GM19397 (cell line): ENCODE measurements at regions not wholly inside any gene's neighbourhood (a gene's known extent, or its start where the extent isn't known, plus 50 kb on each side); places are given as distances from the start of the nearest gene placed in this dataset.
"Not testable (repeated sequence)": the region's sequence is repeated elsewhere in the genome, so short reads cannot be mapped to it uniquely, and the experiment has no call there.

ENCODE experiments used
- ATAC-seq: cut with Tn5 transposase; IDR thresholded peaks from one replicate; pipeline ENCODE4 v1.9.1; 2021; ENCODE audit warnings: mild to moderate bottlenecking, moderate library complexity; ENCODE audit not compliant: unreplicated experiment

DNA sequence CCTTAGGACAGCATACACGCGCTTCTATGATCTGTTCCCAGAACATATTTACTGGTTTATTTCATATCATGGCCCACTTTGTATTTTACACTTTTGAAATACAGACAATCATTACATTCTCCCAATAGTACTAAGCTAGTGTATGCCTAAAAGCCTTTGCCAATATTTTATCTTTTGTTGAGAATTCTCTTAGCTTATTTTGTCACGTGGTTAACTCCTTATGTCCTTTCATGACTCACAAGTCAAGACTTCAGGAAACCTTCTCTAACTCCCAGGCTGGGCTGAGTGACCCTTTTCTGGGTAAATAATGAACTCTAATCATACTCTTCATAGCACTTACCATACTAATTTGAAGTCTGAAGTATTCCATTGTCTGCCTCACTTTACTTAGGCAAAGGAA lies 444.8 kb downstream of the ZNF33B start:
- not testable (repeated sequence) for ATAC-seq

DNA sequence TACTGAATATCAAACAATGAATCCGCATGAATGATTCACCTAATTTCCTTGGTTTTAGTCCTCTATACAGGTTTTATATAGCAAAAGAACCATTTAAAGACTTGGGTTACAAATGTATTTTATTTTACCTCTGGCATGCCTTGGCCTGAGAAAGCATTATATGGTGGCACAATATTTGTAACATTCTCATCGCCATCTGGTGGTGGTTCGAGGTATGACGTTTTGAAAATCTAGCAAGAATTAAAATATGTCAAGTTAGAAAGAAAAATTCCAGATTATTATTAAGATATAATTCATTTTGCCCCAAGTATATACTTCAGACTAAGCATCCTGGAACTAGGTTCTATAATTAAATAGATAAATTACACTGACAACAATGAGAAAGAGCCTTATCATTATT lies 445.9 kb downstream of the ZNF33B start:
- ATAC-seq, result not testable (repeated sequence)

DNA sequence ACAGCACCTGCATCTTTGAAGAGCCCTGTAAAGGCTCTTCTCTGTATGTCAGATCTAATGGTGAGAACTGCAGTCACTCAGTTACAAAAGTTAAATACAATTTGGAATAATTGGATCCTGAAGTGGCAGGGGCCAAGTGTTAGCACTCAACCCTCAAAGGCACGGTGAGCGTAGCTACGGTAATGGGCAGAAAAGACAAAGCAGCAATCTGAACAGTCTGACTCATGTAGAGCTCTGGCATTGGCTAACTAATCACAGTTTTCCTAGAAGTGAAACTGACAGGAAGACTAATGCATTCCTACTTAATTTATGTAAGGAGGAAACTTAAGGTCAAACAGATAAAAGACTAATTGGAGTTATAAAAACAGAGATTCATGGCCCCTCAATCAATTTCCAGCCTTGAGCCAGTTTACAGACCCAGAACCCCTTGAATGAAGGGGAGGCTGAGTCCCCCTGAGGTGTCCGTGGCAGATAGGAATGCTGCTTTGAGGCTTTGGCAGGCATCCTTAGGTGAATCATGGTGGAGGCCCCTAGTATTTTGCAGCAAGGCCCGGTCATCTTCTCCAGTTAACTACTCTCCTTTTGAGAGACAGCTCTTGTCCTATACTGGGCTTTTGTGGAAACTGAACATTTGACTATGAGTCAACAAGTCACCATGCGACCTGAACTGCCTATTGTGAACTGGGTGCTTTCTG lies 450.7 kb downstream of the ZNF33B start:
- ATAC-seq, result not testable (repeated sequence)

DNA sequence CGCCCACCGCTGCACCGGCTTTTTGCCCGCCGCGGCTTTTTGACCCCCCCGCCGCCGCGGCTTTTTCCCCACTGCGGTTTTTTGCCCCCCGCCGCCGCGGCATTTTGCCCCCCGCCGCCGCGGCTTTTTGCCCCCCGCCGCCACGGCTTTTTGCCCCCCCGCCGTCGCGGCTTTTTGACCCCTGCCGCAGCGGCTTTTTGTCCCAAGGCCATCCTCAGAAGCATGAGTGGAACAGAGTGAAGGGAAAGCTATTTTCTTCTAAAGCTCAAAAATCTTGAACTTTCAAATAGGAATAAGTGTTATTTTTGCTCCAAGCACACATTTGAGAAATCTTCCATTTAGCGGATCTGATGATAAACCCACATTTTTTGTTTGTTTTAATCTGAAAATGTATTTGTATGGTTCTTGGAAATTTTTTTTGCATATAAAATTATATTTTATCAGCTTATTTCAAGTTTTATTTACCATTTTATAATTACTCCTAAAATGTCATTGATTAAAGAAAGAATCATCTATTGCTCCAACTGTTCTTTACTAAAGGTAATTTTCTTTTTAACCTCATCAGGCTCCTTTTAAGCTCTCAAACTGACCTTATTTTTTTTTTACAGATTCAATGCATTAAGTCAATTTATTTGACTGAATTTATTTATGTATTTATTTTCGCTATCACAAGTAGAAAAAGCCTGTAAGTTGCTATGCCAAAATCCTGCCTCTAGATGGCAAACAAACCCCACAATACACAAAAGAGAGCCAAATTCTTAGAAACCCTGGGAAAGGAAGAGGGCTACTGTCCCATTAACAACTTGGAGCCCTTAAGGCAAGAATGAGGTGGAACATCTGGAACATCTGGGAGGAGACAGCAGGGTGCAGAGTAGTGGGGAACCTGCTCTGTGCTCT lies 460.3 kb downstream of the ZNF33B start:
- not testable (repeated sequence) for ATAC-seq

DNA sequence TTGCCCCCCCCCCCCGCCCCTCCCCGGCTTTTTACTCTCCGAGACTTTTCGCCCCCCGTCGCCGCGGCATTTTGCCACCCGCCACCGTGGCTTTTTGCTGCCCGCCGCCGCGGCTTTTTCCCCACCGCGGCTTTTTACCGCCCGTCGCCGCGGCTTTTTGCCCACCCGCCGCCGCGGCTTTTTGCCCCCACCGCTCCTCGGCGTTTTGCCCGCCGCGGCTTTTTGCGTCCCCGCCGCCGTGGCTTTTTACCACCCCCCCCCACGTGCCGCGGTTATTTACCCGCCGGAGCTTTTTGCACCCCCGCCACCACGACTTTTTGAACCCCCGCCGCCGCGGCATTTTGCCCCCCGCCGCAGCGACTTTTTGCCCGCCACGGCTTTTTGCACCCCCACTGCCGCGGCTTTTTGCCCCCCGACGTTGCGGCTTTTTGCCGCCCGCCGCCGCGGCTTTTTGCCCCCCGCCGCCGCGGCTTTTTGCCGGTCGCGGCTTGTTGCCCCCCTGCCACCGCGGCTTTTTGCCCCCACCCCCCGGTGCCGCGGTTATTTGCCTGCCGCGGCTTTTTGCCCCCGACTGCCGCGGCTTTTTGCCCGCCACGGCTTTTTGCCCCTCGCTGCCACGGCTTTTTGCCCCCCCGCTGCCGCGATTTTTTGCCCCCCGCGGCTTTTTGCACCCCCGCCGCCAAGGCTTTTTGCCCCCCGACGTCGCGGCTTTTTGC lies 461.1 kb downstream of the ZNF33B start:
- ATAC-seq, result no peak

DNA sequence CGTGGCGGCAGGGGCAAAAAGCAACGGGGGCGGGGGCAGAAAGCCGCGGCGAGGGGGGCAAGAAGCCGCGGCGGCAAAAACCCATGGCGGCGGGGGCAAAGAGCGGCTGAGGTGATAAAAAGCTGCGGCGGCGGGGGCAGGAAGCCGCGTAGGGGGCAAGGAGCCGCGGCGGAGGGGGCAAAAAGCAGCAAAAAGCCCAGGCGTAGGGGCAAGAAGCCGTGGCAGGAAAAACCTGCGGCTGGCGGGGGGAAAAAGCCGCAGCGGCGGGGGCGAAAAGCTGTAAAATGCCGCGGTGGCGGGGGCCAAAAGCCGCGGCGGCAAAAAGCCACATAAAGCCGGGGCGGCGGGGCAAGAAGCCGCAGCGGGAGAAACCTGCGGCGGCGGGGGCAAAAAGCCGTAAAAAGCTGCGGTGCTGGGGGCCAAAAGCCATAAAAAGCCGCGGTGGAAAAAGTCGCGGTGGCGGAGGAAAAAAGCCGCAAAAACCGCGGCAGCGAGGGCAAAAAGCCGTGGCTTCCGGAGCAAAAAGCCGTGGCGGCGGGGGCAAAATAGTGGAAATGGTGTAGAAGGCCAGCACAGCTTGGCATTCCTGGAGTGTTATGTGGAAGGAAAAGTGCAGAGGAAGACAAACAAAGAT lies 487.8 kb downstream of the ZNF33B start:
- no peak for ATAC-seq

DNA sequence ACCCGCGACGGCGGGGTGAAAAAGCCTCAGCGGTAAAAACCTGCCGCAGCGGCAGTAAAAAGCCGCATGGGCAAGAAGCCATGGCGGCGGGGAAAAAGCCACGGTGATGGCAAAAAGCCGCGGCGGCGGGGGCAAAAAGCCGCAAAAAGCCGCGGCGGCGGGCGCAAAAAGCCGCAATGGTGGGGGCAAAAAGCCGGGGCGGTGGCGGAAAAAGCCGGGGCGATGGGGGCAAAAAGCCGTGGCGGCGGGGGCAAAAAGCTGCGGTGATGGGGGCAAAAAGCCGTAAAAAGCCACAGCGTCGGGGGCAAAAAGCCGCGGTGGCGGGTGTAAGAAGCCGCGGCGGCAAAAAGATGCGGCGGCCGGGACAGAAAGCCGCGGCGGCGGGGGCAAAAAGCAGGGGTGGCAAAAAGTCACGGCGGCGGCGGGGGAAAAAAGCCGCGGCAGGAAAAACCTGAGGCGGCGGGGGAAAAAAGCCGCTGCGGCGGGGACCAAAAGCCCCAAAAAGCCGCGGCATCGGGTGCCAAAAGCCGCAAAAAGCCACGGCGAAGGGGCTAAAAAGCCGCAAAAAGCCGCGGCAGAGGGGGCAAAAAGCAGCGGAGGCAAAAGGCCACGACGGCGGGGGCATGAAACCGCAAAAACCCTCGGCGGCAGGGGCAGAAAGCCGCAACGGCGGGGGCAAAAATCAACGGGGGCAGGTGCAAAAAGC lies 488.5 kb downstream of the ZNF33B start:
- ATAC-seq, result no peak

DNA sequence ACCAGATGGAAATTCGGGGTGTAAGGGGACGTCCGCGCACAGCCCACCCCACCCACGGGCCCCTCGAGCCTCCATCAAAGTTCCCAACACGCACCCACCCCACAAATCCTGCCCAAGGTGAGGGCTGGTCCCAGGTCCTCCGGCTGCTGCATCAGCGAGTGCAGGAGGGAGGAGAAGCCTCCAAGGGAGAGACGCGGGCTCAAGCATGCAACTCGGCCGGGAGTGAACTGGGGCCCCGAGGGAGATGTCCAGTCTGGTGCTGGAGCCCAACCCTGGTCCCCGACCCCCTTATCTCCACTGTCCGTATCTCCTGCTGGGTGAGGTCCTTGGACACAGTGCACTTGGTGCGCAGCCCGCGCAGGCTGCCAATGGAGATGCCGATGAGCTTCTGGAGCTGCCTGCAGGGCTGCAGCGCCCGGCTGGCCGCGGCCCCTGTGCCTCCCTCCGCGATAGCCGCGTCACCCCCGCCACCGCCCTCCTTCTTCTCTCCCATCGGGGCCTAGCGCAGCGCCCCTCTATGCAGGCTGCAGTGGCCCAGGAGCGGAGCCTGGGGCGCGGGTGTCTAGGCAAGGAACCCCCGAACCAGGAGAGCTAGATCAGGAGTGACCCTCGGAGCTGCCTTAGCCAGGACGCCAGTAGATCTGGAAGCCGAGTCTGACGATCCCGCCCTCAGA lies 489.2 kb downstream of the ZNF33B start:
- no peak for ATAC-seq

DNA sequence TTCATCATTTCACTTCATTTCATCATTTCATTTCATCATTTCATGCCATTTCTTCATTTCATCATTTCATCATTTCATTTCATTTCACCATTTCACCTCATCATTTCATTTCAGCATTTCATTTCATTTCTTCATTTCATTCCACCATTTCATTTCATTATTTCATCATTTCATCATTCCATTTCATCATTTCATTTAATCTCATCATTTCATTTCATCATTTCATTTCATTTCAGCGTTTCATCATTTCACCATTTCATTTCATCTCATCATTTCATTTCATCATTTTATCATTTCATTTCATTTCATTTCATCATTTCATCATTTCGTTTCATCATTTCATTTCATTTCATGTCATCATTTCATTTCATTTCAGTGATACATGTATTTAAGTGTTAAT lies 492.2 kb downstream of the ZNF33B start:
- ATAC-seq, result not testable (repeated sequence)

DNA sequence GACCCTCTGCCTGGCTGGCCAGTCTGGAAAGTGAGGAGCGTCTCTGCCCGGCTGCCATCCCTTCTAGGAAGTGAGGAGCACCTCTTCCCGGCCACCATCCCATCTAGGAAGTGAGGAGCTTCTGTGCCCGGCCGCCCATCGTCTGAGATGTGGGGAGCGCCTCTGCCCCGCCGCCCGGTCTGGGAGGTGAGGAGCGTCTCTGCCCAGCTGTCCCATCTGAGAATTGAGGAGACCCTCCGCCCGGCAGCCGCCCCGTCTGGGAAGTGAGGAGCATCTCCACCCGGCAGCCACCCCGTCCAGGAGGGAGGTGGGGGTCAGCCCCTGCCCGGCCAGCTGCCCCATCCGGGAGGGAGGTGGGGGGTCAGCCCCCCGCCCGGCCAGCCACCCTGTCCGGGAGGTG lies 500.3 kb downstream of the ZNF33B start:
- not testable (repeated sequence) for ATAC-seq

DNA sequence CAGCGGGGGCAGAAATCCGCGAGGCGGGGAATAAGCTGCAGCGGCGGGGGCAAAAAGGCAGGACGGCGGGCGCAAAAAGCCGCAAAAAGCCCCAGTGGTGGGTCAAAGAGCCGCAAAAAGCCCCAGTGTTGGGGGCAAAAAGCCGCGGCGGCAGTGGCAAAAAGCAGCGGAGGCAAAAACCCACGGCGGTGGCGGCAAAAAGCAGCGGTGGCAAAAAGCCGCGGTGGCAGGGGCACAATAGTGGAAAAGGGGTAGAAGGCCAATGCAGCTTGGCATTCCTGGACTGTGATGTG lies 525.3 kb downstream of the ZNF33B start:
- no peak for ATAC-seq

DNA sequence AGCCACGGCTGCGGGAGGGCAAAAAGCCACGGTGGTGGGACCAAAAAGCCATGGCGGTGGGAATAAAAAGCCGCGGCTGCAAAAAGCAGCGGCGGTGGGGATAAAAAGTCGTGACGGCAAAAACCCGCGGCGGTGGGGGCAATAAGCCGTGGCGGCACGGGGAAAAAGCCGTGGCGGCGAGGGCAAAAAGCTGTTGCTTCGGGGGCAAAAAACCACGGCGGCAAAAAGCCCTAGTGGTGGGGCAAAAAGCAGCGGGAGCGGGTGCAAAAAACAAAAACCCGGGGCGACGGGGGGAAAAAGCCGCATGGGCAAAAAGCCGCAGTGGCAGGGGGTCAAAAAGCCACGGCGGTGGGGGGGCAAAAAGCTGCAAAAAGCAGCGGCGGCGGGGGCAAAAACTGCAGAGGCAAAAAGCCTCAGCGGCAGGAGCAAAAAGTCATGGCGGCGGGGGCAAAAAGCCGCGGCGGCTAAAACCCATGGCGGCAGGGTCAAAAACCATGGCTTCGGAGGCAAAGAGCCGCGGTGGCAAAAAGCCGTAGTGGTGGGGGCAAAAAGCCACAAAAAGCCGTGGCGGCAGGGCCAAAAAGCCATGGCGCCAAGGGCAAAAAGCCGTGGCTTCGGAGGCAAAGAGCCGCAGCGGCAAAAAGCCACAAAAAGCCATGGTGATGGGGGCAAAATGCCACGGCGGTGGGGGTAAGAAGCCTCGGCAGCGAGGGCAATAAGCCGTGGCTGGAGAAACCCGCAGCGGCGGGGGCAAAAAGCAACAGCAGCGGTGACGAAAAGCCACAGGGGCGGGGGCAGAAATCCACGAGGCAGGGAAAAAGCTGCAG lies 525.8 kb downstream of the ZNF33B start:
- ATAC-seq, result no peak

DNA sequence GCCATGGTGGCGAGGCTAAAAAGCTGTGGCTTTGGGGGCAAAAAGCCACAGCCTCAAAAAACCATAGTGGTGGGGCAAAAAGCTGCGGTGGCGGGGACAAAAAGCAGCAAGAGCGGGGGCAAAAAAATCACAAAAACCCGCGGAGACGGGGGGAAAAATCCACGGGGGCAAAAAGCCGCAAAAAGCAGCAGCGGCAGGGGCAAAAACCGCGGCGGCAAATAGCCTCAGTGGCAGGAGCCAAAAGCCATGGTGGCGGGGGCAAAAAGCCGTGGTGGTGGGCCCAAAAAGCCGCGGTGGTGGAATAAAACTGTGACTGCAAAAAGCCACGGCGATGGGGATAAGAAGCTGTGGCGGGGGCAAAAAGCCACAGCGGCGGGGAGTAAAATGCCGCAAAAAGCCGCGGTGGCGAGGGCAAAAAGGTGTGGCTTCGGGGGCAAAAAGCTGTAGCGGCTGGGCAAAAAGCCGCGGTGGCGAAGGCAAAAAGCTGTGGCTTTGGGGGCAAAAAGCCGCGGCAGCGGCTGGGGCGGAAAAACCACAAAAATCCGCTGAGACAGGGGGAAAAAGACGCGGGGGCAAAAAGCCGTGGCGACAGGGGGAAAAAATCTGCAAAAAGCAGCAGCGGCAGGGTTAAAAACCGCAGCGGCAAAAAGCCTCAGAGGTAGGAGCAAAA lies 526.6 kb downstream of the ZNF33B start:
- ATAC-seq, result no peak

DNA sequence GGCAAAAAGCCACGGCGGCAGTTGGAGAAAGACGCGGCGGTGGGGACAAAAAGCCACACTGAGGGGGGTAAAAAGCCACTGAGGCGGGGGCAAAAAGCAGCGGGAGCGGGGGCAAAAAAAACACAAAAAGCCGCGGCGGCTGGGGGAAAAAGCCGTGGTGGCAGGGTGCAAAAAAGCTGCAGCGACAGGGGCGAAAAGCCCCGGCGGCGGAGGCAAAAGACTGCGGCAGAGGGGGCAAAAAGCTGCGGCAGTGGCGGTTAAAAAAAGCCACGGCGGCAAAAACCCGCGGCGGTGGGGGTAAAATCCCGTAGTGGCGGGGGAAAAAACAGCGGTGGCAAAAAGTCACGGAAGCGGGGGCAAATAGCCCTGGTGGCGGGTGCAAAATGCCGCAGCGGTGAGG lies 527.3 kb downstream of the ZNF33B start:
- ATAC-seq, result no peak
